ENCODE measurements at regions not wholly inside any gene's neighbourhood (a gene's known extent, or its start where the extent isn't known, plus 50 kb on each side); places are given as distances from the start of the nearest gene placed in this dataset.

DNA sequence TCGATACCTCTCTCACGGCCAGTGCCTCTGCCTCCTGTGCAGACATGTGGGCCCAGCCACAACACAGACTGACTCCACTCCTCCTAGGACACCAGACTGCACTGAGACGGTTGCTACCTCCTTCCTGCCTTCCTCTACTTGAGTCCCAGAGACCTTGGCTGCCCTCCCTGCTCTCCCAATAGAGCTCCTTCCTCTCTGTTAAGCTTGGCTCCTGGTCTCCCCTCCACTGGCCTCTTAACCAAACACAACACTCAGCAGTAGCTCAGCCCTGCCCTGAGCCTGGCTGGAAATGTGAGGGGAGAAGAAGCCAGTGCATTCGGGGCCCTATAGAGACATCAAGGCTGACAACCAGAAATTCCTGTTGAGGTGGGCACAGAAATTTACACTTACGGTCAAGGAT, 102.0 kb downstream of the HTR5A start:
- no peak for TF ChIP-seq CTCF (IDR thresholded peaks at IDR 0.05; ENCODE audit: extremely low read depth in 1 of 2, insufficient read depth in 1 of 2, low read depth in 1 of 2, low read length in 2 of 2)
- TF ChIP-seq, protein P1, sequence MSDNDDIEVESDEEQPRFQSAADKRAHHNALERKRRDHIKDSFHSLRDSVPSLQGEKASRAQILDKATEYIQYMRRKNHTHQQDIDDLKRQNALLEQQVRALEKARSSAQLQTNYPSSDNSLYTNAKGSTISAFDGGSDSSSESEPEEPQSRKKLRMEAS (IDR thresholded peaks at IDR 0.05; ENCODE audit: insufficient read depth, insufficient read length) = no peak
- no peak for TF ChIP-seq EZH2 (IDR thresholded peaks at IDR 0.05; ENCODE audit: borderline replicate concordance, low read depth, low read length, severe bottlenecking)
